Kidney glomerular epithelial cell (primary cell): ENCODE measurements at regions not wholly inside any gene's neighbourhood (a gene's known extent, or its start where the extent isn't known, plus 50 kb on each side); places are given as distances from the start of the nearest gene placed in this dataset.
A peak's percentile ranks its signal among the peaks of the same experiment; 100 is the strongest.

Experiments used
- DNase-seq: peaks from one replicate; lab custom pipeline; 2025; lab: John Stamatoyannopoulos, UW

DNA sequence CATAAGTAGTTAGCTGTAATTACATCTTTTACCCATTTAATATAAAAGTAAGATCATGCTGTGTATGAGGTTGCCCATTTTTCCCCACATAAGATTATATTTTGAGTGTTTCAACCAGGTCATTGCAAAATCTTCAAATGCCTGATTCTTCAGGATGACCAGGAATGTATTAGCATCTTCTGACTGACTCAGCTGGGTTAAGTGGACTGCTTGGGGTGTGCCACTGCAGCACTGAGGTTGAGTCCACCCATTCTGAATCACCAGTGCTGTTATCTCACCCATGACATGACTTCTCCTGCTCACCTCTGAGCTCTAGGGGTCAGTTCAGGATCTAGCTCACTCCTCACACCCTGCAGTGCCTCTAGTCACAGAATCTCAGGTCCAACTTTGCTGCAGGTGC, 576.7 kb upstream of the ZEB2 start:
- peak; percentile 24 for DNase-seq

DNA sequence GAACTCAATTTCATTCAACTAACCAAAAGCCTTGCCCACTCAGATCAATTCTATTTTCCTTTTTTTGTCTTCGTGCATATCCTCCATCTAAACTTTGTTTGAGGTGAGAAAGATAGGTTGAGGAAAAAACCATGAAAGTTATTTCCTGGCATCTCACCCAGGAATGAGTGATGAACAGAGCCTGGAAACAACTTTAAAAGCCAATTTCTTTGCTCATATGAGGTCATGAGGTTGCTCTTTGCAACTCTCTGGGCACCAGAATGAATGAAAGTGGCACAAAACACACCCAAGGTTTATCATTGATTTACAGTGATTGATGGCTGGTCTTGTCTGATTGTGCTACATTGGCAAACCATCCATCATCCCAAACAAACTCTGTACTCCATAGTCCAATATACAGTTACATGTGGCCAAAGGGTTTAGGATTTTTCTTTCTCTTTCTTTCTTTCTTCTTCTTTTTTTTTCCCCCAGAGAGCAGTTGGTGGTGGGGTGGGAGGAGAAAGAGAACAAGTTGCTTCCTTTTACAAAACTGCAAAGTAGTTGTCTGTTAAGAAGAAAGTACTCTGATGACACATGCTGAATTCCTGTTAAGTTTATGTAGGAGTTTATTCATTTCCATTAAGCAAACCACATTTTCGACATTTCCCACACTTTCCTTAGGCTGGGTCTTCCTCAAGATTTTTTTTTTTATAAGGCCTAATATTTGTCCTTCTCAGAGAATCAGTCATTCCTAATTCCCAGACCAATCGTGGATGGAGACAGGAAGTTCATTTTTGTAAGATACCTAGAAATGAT, 575.9 kb upstream of the ZEB2 start:
- DNase-seq: peak; percentile 16

DNA sequence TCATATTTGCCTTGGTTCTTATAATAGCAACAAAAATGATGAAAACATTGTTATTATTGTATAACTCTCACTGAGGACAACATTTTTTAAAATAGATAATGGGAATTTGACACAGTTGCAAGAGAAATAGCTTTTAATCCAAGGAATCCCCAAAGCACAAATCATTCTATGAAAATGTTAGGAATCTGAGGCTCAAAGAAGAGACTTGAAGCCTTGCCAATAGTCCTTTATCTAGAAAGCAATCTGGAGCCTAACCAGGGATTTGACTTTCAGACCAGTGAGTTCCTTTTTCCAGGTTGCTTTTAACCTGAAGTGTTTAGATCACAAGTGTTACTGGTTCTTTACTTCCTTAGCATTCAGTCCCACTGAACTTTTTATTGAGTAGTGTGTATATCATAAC, 574.5 kb upstream of the ZEB2 start:
- no peak for DNase-seq

DNA sequence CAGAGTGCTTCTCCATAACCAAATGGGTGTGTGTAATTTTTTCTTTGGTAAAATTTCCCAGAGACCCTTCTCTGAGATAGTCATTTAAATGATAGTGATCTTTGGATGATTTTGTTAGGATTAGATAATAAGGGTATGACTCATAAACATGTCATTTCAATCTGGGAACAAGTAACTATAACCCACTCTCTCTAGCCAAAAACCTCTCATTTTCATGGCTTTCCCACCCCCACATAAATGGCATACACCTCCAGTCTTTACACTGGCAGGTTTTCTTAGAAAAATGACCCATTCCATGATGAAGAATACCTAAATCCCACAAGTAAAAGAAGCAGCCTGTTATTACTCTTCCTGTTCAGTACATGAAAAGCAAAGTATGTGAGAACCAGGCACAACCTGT, 572.0 kb upstream of the ZEB2 start:
- DNase-seq: no peak

DNA sequence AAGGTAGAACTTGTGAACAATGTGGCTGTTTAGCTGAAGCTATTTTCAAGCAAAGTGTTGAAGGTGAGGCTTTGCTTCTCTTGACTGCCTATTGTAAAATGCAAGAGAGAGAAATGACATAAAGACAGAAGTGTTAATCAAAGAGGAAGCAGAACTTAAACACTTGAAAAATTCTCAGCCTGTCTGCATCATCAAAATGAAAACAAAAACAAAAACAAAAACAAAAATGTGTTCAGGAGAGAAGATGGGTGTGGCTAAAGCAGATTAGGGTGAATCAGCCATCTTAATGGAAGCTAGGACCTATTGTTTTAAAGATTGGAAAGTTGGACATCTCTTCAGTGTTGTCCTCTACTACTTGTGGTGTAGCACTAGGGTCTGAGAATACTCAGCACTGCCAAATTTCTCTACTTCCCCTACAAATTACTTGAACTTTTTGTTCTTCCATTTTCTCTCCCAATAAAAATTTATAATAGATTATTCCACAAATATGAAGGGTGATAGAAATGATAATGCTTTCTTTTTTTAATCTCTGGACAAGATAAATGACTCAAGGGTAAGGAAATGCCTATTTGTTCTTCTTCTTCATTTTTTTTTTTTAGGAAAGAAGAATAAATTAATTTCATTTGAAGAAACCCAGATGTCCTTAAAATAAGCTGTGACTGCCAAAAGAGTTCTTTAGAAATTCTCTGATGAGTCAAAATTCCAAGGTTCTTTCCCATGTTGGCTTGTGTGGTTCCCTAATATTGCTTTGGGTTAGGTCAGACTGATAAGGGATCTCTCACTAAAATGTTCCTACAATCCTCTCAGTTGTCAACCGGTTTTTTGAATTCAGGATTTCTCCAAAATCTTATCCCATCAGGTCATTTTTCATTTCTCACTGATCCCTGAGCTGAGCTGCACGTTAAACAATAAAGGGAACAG, 571.2 kb upstream of the ZEB2 start:
- no peak for DNase-seq

DNA sequence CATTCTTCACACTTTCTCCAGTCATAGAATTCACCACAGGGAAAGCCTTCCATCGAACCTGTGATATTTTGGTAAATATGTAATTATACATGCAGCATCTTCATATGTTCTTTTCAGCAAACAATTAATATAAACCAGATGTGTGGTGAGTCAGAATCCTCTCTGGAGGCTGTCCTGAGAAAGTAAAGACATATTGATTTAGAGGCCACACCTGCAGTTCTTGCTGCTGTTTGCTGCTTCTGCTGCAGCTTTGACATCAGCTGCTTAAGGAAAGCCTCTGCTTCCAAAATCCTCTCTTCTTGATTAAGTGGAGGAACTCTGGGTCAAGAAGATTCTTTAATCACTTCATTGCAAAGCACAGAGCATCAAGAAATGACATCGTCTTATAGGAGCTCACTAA, 568.8 kb upstream of the ZEB2 start:
- DNase-seq: no peak

DNA sequence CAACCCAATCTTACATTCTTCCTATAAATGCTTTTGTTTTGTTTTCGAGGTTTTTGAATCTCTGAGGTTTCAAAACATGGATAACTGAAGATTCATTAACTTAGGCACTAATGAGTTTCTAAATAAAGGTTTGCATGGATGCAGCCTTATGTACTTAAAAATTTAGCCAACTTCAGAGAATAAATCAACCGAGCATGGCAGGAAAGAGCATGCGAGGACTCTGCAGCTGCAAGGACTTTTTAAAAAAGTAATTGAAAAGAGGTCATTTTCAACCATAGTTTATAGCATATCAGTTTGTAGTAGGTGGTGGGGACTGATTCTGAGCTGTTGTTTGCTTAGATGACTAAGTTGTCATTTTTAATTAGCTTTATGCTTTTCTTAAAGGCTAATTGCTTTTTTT, 567.0 kb upstream of the ZEB2 start:
- no peak for DNase-seq

DNA sequence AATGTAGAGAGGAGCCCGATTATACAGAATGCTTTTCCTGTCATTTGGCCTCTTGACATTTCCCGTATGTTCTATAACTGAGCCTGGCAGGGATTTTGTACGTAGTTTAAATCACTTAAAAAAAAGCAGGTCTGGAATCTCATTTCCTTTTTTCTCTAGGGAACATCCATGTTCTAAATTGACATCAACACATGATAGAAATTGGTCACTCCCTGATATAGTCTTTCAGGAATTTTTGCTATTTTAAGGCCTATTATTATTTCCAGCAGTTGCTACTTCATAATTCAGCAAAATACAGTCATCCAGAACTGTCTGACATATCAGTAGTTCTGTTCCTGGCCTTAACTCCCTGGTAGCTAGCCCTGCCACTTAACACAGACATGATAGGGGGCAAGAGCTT, 565.7 kb upstream of the ZEB2 start:
- no peak for DNase-seq

DNA sequence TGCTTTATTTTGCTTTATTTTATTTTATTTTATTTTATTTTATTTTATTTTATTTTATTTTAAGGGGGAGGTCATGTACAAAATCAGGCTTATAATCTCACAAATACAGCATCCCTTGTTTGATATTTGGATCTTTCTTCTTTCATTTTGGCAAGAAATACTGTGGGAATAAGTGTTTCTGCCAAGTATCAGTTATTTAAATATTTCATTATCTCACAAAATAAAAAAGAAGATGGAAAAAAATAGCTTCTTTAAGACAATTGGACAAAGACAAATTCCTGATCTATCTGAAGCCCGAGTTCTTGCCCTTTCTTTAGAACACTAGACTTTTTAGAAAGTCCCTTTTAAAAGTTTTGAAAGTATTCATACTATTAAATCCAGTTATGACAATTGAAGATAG, 560.5 kb upstream of the ZEB2 start:
- DNase-seq: no peak

DNA sequence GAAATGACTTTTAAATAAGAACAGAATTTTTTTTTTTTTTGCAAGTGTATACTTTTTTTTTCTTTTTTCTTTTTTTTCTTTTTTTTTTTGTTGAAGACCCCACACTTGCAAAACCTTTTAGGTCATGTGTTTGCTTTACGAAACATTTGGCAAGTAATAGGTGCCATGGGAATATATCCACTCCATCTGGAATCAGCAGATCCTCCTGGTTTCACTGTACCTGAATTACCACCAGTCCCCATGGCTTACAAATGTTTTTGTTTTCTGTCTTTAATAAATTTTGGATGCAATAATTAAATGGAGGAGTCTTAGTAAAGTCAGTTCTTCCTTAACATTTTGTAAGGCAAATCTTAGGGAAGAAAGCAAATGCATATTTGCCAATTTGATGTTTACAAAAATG, 559.7 kb upstream of the ZEB2 start:
- DNase-seq: no peak

DNA sequence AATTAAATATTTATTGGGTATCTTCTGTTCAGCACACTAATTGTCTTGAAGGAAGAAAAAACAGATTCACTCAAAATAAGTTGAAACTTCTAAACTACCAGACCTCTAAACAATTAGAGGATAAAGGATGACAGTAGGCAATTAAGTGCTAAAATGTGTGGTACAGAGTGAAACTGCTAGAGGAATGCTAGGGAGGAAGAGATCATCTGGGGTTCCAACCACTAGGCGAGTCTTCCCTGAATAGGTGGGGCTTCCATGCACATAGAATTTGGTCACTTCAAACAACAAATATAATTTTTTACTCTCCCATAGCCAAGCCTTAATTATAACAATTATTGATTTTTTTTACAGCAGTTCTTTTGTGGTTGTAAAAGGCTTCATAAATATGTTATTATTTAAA, 559.0 kb upstream of the ZEB2 start:
- DNase-seq: no peak

DNA sequence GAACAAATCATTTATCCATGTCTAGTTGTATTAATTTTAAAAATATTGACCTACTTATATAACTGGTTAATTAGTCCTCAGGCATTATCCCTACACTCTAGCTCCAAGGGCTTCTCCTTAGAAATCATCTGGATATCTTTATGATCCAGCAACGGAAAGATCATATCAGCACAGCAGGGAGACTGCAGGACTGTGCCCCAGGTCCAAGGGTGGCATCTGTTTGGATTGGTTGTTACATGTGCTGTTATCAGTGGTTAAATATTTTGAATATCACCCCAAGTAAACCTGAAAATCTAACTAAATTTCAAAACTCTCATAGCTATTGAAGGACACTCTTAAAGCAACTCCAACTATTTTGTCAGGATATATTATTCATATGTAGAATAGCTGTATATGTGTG, 556.2 kb upstream of the ZEB2 start:
- DNase-seq: no peak

DNA sequence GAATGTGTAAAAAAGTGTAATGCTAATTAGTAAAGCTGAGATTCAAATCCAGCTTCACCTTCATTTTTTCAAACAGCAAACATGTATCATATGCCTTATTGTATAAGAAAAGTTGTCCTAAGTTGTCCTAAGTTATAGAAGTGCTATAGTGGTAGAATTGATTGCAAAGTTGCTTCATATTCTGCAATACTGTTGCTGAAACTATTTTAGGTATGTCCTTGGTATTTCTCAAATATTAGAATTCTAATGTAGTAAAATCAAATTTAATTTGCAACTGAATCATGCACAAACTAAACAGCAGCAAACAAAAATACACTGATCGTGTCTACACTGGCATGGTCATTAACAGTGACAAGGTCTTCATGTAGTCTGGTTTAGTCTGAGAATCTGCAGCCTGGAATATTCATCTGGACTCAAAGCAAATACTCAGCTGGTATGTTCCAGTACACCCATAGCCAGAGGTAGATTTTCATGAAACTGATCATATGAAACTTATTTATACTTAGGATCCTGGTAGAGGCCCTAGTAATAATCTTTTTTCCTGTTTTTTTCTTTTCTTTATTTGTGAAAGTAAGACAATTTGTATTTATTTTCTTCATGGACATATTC, 555.6 kb upstream of the ZEB2 start:
- DNase-seq: no peak

DNA sequence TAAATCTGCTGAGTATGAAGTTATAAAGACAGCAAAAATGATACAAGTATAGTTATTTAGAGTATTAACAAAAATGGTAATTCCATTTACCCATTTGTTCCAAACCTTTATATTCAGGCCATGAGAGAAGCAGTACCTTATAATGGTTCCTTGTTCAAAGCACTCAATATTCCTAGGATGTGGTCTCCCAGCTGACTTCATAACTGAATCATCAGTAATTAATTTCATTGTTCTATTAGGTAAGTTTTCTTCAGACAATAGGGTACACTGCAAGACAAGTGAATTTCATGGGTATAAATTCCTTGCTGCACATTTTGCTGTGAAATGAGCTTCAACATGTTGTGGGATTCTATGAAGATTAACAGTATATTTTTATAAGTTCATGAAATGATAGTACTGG, 550.8 kb upstream of the ZEB2 start:
- no peak for DNase-seq

DNA sequence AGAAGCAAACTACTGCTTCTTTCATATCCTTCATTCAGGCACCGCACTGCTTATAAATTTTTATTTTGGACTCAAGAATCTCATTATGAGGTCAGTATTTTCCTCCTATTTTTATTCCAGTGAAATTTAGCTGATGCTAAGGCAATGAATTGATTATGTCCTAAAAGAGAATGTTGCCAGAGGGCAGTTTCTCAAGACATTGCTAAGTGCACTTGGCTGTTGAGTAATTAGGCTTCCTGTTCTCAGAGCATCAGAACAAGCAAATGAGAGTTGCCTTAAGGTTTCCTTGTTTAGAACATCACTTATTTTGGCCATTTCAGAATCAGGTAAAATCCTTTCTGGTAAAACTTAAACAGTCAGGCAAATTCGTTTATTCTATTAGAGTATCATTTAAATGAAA, 548.6 kb upstream of the ZEB2 start:
- DNase-seq: no peak

DNA sequence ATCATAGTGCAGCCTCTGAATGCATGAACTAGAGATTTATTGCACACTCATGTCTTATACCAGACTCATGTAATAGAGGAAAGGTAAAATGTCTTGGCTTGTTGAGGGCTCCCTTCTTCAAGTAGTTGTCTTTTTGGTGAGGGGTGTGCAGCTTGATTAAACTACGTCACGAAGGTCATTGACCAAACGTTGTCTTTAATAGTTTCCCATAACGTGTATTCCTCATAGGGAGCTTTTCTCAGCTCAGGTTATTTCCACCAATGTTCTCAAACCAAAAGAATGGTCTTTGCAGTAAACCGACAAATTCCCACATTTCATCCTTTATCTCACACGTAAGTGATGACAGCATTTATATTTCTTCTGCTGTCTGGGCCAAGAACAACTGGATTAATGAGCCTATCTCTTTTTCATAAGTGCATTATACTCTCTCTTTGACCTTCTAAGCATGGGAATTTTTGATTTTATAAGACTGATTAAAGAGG, 547.7 kb upstream of the ZEB2 start:
- no peak for DNase-seq

DNA sequence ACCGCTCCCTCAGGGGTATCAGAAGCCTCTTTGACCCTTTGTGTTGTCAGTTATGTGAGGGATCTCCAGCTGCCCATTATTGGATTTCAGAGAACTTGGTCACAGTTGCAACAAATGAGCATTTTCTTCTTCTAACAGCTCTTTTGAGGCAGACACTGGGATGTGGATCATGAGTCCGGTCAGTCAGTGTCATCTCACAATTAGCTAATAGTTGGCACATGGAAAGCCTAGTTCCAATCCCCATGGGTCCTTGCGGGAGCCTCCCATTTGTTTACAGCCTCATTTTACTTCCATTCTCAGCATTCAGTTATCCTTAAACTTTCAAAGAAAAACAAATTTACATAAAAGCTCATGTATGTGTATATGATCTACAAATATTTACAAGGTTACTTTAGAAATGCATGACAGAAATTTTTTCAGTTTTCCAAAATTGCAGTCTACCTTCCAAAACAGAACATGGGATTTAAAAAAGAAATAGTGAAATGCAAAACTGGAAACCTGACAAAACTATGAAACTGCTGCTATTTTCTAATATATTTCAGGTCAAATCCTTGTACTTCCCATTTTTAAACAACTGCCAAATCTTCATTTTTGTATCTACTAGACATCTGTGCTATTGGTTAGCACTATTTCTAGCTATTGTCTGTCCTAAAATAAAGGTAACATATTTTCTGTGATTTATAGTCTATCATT, 547.1 kb upstream of the ZEB2 start:
- no peak for DNase-seq

DNA sequence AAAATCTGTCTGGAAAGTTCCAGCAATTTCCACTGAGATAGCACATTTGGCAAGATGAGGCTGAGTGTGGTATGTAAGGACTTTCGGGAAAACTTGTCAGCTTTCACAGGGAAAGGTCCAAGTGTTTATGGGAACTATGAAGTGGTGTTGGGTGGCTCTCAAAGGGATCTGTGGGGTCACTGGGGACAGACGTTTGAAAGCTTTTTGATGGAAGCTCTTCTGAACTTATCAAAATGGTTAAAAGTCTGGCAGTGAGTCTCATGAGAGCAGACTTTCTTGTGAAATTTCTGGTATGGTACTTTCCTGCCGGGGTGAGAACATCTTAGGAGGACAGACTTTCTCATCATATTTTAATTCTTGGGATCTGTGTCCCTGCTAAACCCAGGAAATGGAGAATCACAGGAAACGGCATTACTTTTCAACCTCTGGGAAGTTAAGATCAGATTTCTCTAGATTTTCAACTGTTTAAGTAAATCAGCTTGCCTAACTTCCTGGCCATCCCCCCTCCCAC, 546.3 kb upstream of the ZEB2 start:
- DNase-seq: no peak

DNA sequence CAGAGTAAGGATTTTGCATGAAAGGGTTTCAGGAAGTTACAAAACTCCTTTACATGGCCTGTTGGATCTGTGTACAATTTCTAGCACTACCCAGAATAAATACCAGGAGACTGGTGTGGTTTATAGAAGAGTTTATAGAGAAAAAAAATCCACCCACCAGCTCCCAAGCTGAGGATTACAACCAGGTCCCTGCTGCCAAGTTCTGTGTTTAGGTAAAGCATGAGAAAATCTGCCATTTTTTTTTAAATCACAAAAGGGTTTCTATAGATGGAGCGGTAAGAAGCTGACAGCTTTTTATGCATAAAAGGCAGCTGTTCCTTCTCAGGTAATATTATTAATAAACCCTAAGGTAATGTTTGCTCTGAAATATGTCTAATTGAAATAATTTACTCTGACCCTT, 545.4 kb upstream of the ZEB2 start:
- no peak for DNase-seq

DNA sequence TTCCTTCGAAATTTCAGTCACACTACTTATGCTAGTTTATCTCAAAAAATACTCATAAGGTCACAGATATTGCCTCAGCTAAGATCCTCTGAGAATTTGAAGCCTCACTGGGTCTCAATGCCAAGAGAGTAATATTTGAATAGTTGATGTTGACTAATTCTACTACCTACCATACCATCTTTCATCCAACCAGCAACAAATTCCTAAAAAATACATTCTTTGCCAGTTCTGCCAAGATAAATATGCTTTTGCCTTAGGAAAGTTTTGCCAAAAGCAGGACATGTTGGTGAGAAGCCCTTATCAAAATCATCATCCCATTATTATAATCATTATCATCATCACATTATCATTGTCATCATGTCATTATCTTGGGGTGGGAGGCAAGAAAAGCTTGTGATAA, 544.6 kb upstream of the ZEB2 start:
- no peak for DNase-seq

DNA sequence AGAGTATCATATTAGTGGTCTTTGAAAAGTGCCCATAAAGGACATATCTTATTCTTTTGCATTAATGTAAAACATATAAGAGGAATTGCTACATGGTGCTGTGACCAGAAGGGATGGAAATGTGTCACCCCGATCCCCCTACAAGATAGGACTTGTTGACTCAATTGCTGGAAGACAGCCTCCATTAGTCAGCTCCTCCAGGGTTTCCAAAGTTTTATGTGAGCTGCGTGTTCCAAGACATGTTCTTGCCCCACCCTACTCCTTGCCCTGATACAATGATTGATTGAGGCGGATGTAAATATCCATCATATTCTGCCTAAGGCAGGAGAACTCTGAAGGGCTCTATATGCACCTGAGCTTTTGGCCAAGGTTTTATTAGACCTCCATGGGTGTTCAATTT, 541.0 kb upstream of the ZEB2 start:
- no peak for DNase-seq

DNA sequence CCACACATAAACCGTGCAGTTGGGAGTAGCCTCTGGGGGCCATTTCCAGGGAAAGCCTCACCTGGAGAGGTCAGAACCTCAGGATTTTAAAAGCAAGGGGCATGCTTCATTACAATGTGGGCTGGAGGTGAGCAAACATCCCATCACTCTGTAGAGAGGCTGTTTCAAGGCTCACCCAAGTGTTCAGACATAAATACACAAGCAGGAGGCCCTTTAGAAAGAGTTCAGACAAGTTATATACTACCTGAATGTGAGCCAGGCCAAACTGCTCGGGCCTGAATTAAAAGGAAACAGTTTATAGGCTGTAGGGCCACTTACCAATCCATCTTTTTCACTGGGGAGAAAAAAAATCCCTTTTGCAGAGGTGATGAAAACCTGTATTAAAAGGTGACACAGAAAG, 540.0 kb upstream of the ZEB2 start:
- DNase-seq: no peak
